K562 (cell line): ENCODE measurements at regions not wholly inside any gene's neighbourhood (a gene's known extent, or its start where the extent isn't known, plus 50 kb on each side); places are given as distances from the start of the nearest gene placed in this dataset.

Source experiments
- ATAC-seq: fragments of 200-7000 bp; cut with Tn5 transposase; 3 replicates; pipeline ENCODE4 v1.9.1; 2020; ENCODE audit warnings: moderate library complexity
- BruUV-seq: library from RNA; stranded (reverse); fragments of 400-500 nt; replicated peaks from 2 replicates; lab custom pipeline; 2021; lab: Mats Ljungman, UMichigan
- CTCF ChIA-PET: fragments of 300-600 bp; formaldehyde crosslinking; extraction: SDS; loops from one replicate; lab custom pipeline; 2021; ENCODE audit warnings: low intra/inter-chr PET ratio; lab: Yijun Ruan, JAX
- POLR2A ChIA-PET: fragments of 300-600, 350-650 bp; sonication (Branson Sonifier 250); formaldehyde crosslinking; extraction: SDS; loops from one replicate; lab custom pipeline; 2021; ENCODE audit warnings: antibody characterized with exemption, inconsistent platforms; lab: Yijun Ruan, JAX
- DNase-seq, 4 experiments: peaks; one replicate each; pipeline versions ENCODE4 v3.0.0 to v3.0.0-alpha.2; 2011 to 2018; ENCODE audit warnings: low spot score in 3 of 4, mixed read lengths in 3 of 4; ENCODE audit errors: extremely low read depth in 1 of 4
- FAIRE-seq: peaks from 2 replicates; lab custom pipeline; 2011; peaks lifted over from hg19 to GRCh38; lab: Jason Lieb, UNC
- H2AFZ ChIP-seq: 2 replicates; pipeline ENCODE4 v1.6.0; 2011; ENCODE audit warnings: low read depth, low read length, control low read depth, inconsistent platforms
- H3K27ac ChIP-seq: fragments of 200-600 bp; 3 replicates; pipeline ENCODE4 v1.8.0; 2011; ENCODE audit warnings: low read depth, mild to moderate bottlenecking, control low read depth, inconsistent platforms, low read length, moderate library complexity, mixed read lengths; ENCODE audit errors: extremely low read depth
- H3K27me3 ChIP-seq, 2 experiments: fragments of 300-600 bp in 1 of 2; 2 replicates in 1 of 2; 3 replicates in 1 of 2; pipeline versions ENCODE4 v1.6.0 to v1.8.0; 2011; ENCODE audit warnings: inconsistent platforms in 2 of 2, low read length in 2 of 2, mild to moderate bottlenecking in 1 of 2, mixed read lengths in 1 of 2, moderate library complexity in 1 of 2; ENCODE audit not compliant: control insufficient read depth in 2 of 2, insufficient read depth in 2 of 2
- H3K36me3 ChIP-seq: fragments of 300-600 bp; 3 replicates; pipeline ENCODE4 v1.8.0; 2011; ENCODE audit warnings: mild to moderate bottlenecking, low read length, inconsistent platforms; ENCODE audit not compliant: control insufficient read depth, insufficient read depth
- H3K4me1 ChIP-seq, 2 experiments: fragments of 200-600 bp in 1 of 2; replicated peaks in 1 of 2; 2 replicates in 1 of 2; 3 replicates in 1 of 2; pipeline versions ENCODE4 v1.5.1 to v1.8.0; 2011; ENCODE audit warnings: inconsistent platforms in 2 of 2, low read length in 2 of 2, mild to moderate bottlenecking in 1 of 2, mixed read lengths in 1 of 2, moderate library complexity in 1 of 2; ENCODE audit not compliant: control insufficient read depth in 2 of 2, insufficient read depth in 2 of 2
- H3K4me2 ChIP-seq: 2 replicates; pipeline ENCODE4 v1.6.1; 2011; ENCODE audit warnings: low read length, control low read depth, inconsistent platforms, mixed read lengths; ENCODE audit not compliant: insufficient read depth
- H3K4me3 ChIP-seq: fragments of 200-600 bp; sonication (generic), shearing (Covaris generic); 2 replicates; pipeline ENCODE4 v1.5.1; 2016; ENCODE audit warnings: control low read depth, inconsistent platforms
- H3K79me2 ChIP-seq: fragments of 200-600 bp; 3 replicates; pipeline ENCODE4 v1.8.0; 2011; ENCODE audit warnings: low read length, inconsistent platforms; ENCODE audit not compliant: control insufficient read depth, insufficient read depth
- H3K9ac ChIP-seq, 2 experiments: 2 replicates each; pipeline versions ENCODE4 v1.6.0 to v1.6.1; 2011; ENCODE audit warnings: low read depth in 2 of 2, low read length in 2 of 2, control low read depth in 1 of 2, inconsistent platforms in 1 of 2, mild to moderate bottlenecking in 1 of 2, mixed read lengths in 1 of 2; ENCODE audit not compliant: insufficient read depth in 1 of 2
- H3K9me1 ChIP-seq: one replicate; pipeline ENCODE4 v1.6.0; 2011; ENCODE audit warnings: inconsistent platforms, mild to moderate bottlenecking, low read length, moderate library complexity; ENCODE audit not compliant: control insufficient read depth, insufficient read depth
- H3K9me3 ChIP-seq: replicated peaks from 2 replicates; pipeline ENCODE4 v1.5.1; 2011; ENCODE audit warnings: low read depth, low read length, inconsistent platforms; ENCODE audit not compliant: control insufficient read depth, insufficient read depth
- H4K20me1 ChIP-seq: replicated peaks from 2 replicates; pipeline ENCODE4 v1.6.1; 2011; ENCODE audit warnings: low read length, inconsistent platforms, mixed read lengths; ENCODE audit not compliant: control insufficient read depth, insufficient read depth
- HCFC1 ChIP-seq: IDR thresholded peaks from 2 replicates; pipeline ENCODE4 v1.6.1; 2012; ENCODE audit warnings: low read depth, low read length, improper control_type of control experiment
- KHSRP ChIP-seq: fragments of 450-650 bp; IDR thresholded peaks from 2 replicates; pipeline ENCODE4 v1.6.1; 2017
- SAP30 ChIP-seq: fragments of 200-600 bp; sonication (generic); IDR thresholded peaks from 2 replicates; pipeline ENCODE4 v1.6.1; 2012; ENCODE audit warnings: borderline replicate concordance, low read depth, mild to moderate bottlenecking, moderate library complexity, low read length, control low read depth, inconsistent platforms; ENCODE audit not compliant: insufficient read depth, poor library complexity, severe bottlenecking
- SIN3A ChIP-seq, 2 experiments: fragments of 150-350 bp in 1 of 2; IDR thresholded peaks; 2 replicates each; pipeline ENCODE4 v1.6.1; 2011 to 2016; ENCODE audit warnings: borderline replicate concordance in 2 of 2, low read depth in 2 of 2, low read length in 2 of 2, mild to moderate bottlenecking in 2 of 2, moderate library complexity in 2 of 2; ENCODE audit not compliant: control insufficient read depth in 1 of 2
- SIRT6 ChIP-seq: IDR thresholded peaks from one replicate; pipeline ENCODE4 v1.6.1; 2012; ENCODE audit warnings: low read depth, mild to moderate bottlenecking, control low read depth, inconsistent platforms, low read length, moderate library complexity
- SMARCA5 ChIP-seq: fragments of 450-650 bp; IDR thresholded peaks from 2 replicates; pipeline ENCODE4 v1.6.1; 2016
- TBP ChIP-seq: optimal IDR thresholded peaks from 2 replicates; pipeline ENCODE3; 2011; ENCODE audit warnings: low read depth, low read length, improper control_type of control experiment
- ZFP30 ChIP-seq: fragments of 250-450 bp; sonication (Bioruptor Pico); IDR thresholded peaks from 2 replicates; pipeline ENCODE4 v1.8.0; 2022; ENCODE audit warnings: moderate library complexity, mild to moderate bottlenecking, inconsistent platforms, borderline replicate concordance
- WGBS: fragments of 100-300 bp; shearing (Covaris generic); methylation state at CpG from one replicate; pipeline ENCODE4 v1.1.6; 2016; ENCODE audit warnings: low coverage, mixed read lengths; ENCODE audit not compliant: insufficient coverage; ENCODE audit errors: missing lambda C conversion rate; 5-methylcytosine and 5-hydroxymethylcytosine counted together
- in situ Hi-C: fragments of 300-500 bp; cut with MboI; formaldehyde crosslinking; loops from 4 replicates; pipeline ENCODE4 v1.15.0; 2018; ENCODE audit warnings: inconsistent platforms, mixed read lengths
- intact Hi-C: fragments of 100-400 bp; cut with micrococcal nuclease; formaldehyde crosslinking; loops from 2 replicates; pipeline ENCODE4 v1.14.2; 2022
- TF ChIP-seq, protein P1 (sequence below): sonication (generic); formaldehyde crosslinking; IDR thresholded peaks from 2 replicates; pipeline ENCODE4 v1.8.0; 2022; ENCODE audit warnings: mild to moderate bottlenecking, missing genetic modification reagents
- TF ChIP-seq, protein P2 (sequence below): fragments of 450-650 bp; conservative IDR thresholded peaks from 2 replicates; pipeline ENCODE4 v1.6.1; 2016; ENCODE audit warnings: missing genetic modification characterization, low read depth, mild to moderate bottlenecking, control low read depth, missing compliant biosample characterization
- TF ChIP-seq, protein P3 (sequence below): fragments of 450-650 bp; IDR thresholded peaks from 2 replicates; pipeline ENCODE4 v1.6.1; 2017; ENCODE audit warnings: antibody characterized with exemption

DNA sequence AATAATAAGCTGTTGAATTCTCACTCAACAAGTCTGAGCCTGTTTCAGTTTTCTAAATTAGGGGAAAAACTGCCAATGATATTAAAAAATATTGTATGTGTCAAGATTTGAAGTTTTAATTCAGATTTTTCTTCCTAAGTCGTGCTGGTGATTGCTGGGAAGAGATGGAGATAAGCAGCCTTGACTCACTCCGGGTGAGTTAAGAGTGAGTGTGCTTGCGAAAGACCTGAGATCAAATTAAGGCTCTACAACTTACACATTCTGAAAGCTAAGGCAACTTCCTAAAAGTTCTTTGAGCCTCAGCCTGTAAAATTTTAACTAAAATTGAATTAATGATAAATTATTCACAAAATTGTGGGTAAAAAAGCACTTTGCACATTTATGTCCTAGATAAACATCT, 1441.2 kb downstream of the PCDH7 start (continued):
- TF ChIP-seq, protein P1, sequence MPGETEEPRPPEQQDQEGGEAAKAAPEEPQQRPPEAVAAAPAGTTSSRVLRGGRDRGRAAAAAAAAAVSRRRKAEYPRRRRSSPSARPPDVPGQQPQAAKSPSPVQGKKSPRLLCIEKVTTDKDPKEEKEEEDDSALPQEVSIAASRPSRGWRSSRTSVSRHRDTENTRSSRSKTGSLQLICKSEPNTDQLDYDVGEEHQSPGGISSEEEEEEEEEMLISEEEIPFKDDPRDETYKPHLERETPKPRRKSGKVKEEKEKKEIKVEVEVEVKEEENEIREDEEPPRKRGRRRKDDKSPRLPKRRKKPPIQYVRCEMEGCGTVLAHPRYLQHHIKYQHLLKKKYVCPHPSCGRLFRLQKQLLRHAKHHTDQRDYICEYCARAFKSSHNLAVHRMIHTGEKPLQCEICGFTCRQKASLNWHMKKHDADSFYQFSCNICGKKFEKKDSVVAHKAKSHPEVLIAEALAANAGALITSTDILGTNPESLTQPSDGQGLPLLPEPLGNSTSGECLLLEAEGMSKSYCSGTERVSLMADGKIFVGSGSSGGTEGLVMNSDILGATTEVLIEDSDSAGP, result no peak
- no peak for TF ChIP-seq TBP

DNA sequence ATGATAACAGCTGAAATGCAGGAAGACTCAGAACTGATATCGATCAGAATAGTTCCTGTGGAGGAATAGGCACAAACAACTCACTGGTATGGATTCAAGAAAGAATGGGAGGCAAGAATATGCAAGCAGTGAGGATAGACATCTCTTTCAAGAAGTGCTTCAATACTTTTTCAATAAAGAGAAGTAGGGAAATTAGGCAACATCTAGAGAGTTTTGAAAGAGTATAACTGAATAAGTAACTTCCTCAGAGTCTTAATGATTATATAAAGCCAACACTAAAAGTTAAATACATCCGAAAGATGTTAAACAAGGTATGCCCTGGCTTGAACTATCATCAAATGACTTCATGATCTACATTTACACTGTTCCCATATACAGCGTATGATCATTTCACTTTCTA, 1443.0 kb downstream of the PCDH7 start:
- H3K9ac ChIP-seq, result no peak overlapping the region
- H2AFZ ChIP-seq, result no peak overlapping the region
- no peaks in the 10 kb centered on the region for H3K9me1 ChIP-seq
- BruUV-seq, result no TSS peak
- no peak overlapping the region for H3K27ac ChIP-seq
- H3K4me3 ChIP-seq, result no peak overlapping the region
- FAIRE-seq, result no peak
- no peak for DNase-seq
- WGBS, result 47% methylated on average over 3 of the region's 3 CpGs
- no peaks in the 10 kb centered on the region for H3K79me2 ChIP-seq
- POLR2A ChIA-PET, result no interaction called here
- in situ Hi-C loops (no loop called here), intact Hi-C loops (no loop called here)
- no peaks in the 10 kb centered on the region for H3K27me3 ChIP-seq
- TF ChIP-seq SIRT6 (no peak), HCFC1 (no peak), SAP30 (no peak), KHSRP (no peak), ZFP30 (no peak), SIN3A (IDR thresholded peaks at IDR 0.05; ENCODE audit: borderline replicate concordance in 2 of 2, control insufficient read depth in 1 of 2, low read depth in 2 of 2, low read length in 2 of 2) (no peak), SMARCA5 (no peak)
- TF ChIP-seq, protein P2, sequence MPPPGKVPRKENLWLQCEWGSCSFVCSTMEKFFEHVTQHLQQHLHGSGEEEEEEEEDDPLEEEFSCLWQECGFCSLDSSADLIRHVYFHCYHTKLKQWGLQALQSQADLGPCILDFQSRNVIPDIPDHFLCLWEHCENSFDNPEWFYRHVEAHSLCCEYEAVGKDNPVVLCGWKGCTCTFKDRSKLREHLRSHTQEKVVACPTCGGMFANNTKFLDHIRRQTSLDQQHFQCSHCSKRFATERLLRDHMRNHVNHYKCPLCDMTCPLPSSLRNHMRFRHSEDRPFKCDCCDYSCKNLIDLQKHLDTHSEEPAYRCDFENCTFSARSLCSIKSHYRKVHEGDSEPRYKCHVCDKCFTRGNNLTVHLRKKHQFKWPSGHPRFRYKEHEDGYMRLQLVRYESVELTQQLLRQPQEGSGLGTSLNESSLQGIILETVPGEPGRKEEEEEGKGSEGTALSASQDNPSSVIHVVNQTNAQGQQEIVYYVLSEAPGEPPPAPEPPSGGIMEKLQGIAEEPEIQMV (tag), result no peak
- TF ChIP-seq, protein P3, sequence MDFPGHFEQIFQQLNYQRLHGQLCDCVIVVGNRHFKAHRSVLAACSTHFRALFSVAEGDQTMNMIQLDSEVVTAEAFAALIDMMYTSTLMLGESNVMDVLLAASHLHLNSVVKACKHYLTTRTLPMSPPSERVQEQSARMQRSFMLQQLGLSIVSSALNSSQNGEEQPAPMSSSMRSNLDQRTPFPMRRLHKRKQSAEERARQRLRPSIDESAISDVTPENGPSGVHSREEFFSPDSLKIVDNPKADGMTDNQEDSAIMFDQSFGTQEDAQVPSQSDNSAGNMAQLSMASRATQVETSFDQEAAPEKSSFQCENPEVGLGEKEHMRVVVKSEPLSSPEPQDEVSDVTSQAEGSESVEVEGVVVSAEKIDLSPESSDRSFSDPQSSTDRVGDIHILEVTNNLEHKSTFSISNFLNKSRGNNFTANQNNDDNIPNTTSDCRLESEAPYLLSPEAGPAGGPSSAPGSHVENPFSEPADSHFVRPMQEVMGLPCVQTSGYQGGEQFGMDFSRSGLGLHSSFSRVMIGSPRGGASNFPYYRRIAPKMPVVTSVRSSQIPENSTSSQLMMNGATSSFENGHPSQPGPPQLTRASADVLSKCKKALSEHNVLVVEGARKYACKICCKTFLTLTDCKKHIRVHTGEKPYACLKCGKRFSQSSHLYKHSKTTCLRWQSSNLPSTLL, result no peak
- CTCF ChIA-PET, result no interaction called here
- H3K4me2 ChIP-seq, result no peak overlapping the region
- ATAC-seq, result no peak
- no peaks in the 10 kb centered on the region for H4K20me1 ChIP-seq
- no peaks in the 10 kb centered on the region for H3K9me3 ChIP-seq
- H3K4me1 ChIP-seq, result no peaks in the 10 kb centered on the region
- H3K36me3 ChIP-seq, result no peaks in the 10 kb centered on the region
